KOPT-K1 (cell line): ENCODE measurements at regions not wholly inside any gene's neighbourhood (a gene's known extent, or its start where the extent isn't known, plus 50 kb on each side); places are given as distances from the start of the nearest gene placed in this dataset.
"Not testable (repeated sequence)": the region's sequence is repeated elsewhere in the genome, so short reads cannot be mapped to it uniquely, and the experiment has no call there.

Experiments
- H3K27ac ChIP-seq: fragments of 200-600 bp; sonication (generic); 2 replicates; pipeline ENCODE4 v1.5.1; 2016; ENCODE audit warnings: antibody characterized with exemption, mild to moderate bottlenecking, low read depth, low read length; ENCODE audit not compliant: poor library complexity, severe bottlenecking
- H3K36me3 ChIP-seq: fragments of 200-600 bp; sonication (generic); 2 replicates; pipeline ENCODE4 v1.5.1; 2017; ENCODE audit warnings: antibody characterized with exemption, mild to moderate bottlenecking, low read length, moderate library complexity; ENCODE audit not compliant: insufficient read depth
- H3K9me3 ChIP-seq: fragments of 200-600 bp; sonication (generic); 2 replicates; pipeline ENCODE4 v1.5.1; 2017; ENCODE audit warnings: antibody characterized with exemption, low read length, mild to moderate bottlenecking; ENCODE audit not compliant: insufficient read depth, poor library complexity, severe bottlenecking

- not testable (repeated sequence) for H3K36me3 ChIP-seq
- peaks cover 19% of the 10 kb centered on the region for H3K9me3 ChIP-seq
Observed at GRCh38 chr21:10354851-10355578, 166.4 kb upstream of the TPTE start.

GRCh38 chr21:10359120-10359519, 162.3 kb upstream of the TPTE start:
- H3K9me3 ChIP-seq: peaks cover 28% of the 10 kb centered on the region
- not testable (repeated sequence) for H3K27ac ChIP-seq, H3K36me3 ChIP-seq

More at GRCh38 chr21:10354851-10355578, 166.4 kb upstream of the TPTE start:
- H3K27ac ChIP-seq: not testable (repeated sequence)

- not testable (repeated sequence) for H3K36me3 ChIP-seq, H3K27ac ChIP-seq
- H3K9me3 ChIP-seq: peaks cover 26% of the 10 kb centered on the region
Observed at GRCh38 chr21:10359911-10360310, 161.5 kb upstream of the TPTE start.

GRCh38 chr21:10361214-10361736, 160.1 kb upstream of the TPTE start:
- peaks cover 20% of the 10 kb centered on the region for H3K9me3 ChIP-seq

GRCh38 chr21:10362816-10363215, 158.6 kb upstream of the TPTE start:
- not testable (repeated sequence) for H3K27ac ChIP-seq, H3K36me3 ChIP-seq
- H3K9me3 ChIP-seq: peaks cover 18% of the 10 kb centered on the region

More at GRCh38 chr21:10361214-10361736, 160.1 kb upstream of the TPTE start:
- H3K36me3 ChIP-seq, H3K27ac ChIP-seq: not testable (repeated sequence)

GRCh38 chr21:10363321-10363720, 158.1 kb upstream of the TPTE start:
- H3K9me3 ChIP-seq: peaks cover 15% of the 10 kb centered on the region
- H3K27ac ChIP-seq, H3K36me3 ChIP-seq: not testable (repeated sequence)

GRCh38 chr21:10366210-10366609, 155.2 kb upstream of the TPTE start:
- H3K9me3 ChIP-seq, H3K27ac ChIP-seq, H3K36me3 ChIP-seq: not testable (repeated sequence)

- H3K27ac ChIP-seq, H3K36me3 ChIP-seq, H3K9me3 ChIP-seq: not testable (repeated sequence)
Observed at GRCh38 chr21:10367586-10367985, 153.8 kb upstream of the TPTE start.

GRCh38 chr21:10368323-10368798, 153.0 kb upstream of the TPTE start:
- not testable (repeated sequence) for H3K36me3 ChIP-seq, H3K9me3 ChIP-seq, H3K27ac ChIP-seq

- H3K9me3 ChIP-seq, H3K36me3 ChIP-seq, H3K27ac ChIP-seq: not testable (repeated sequence)
Observed at GRCh38 chr21:10369289-10369688, 152.1 kb upstream of the TPTE start.

- not testable (repeated sequence) for H3K27ac ChIP-seq, H3K36me3 ChIP-seq
- H3K9me3 ChIP-seq: peaks cover 51% of the 10 kb centered on the region
Observed at GRCh38 chr21:10377758-10378157, 143.6 kb upstream of the TPTE start.

- not testable (repeated sequence) for H3K36me3 ChIP-seq, H3K27ac ChIP-seq
- peaks cover 60% of the 10 kb centered on the region for H3K9me3 ChIP-seq
Observed at GRCh38 chr21:10379816-10380215, 141.6 kb upstream of the TPTE start.

- H3K36me3 ChIP-seq, H3K27ac ChIP-seq: not testable (repeated sequence)
- H3K9me3 ChIP-seq: peaks cover 70% of the 10 kb centered on the region
Observed at GRCh38 chr21:10381687-10382060, 139.7 kb upstream of the TPTE start.

GRCh38 chr21:10382135-10382534, 139.2 kb upstream of the TPTE start:
- H3K9me3 ChIP-seq: peaks cover 72% of the 10 kb centered on the region
- H3K27ac ChIP-seq, H3K36me3 ChIP-seq: not testable (repeated sequence)

- H3K27ac ChIP-seq, H3K36me3 ChIP-seq: not testable (repeated sequence)
- peaks cover 74% of the 10 kb centered on the region for H3K9me3 ChIP-seq
Observed at GRCh38 chr21:10382580-10382979, 138.8 kb upstream of the TPTE start.

- H3K9me3 ChIP-seq: peaks cover 81% of the 10 kb centered on the region
Observed at GRCh38 chr21:10383571-10383970, 137.8 kb upstream of the TPTE start.

More at GRCh38 chr21:10383571-10383970, 137.8 kb upstream of the TPTE start:
- not testable (repeated sequence) for H3K36me3 ChIP-seq, H3K27ac ChIP-seq
